HG02642 (cell line): ENCODE measurements at regions not wholly inside any gene's neighbourhood (a gene's known extent, or its start where the extent isn't known, plus 50 kb on each side); places are given as distances from the start of the nearest gene placed in this dataset.

Experiments used
- ATAC-seq: cut with Tn5 transposase; IDR thresholded peaks from one replicate; pipeline ENCODE4 v1.9.1; 2021; ENCODE audit warnings: mild to moderate bottlenecking; ENCODE audit not compliant: unreplicated experiment, poor library complexity

- no peak for ATAC-seq
Observed at GRCh38 chr6:22003287-22003686, 293.5 kb downstream of the PRL start.

GRCh38 chr6:22006795-22007194, 290.0 kb downstream of the PRL start:
- ATAC-seq = no peak

GRCh38 chr6:22007469-22007868, 289.4 kb downstream of the PRL start:
- ATAC-seq = no peak

- ATAC-seq = no peak
Observed at GRCh38 chr6:22008248-22008836, 288.5 kb downstream of the PRL start.

GRCh38 chr6:22010102-22010501, 286.7 kb downstream of the PRL start:
- no peak for ATAC-seq

GRCh38 chr6:22015216-22015615, 281.6 kb downstream of the PRL start:
- ATAC-seq = no peak

- ATAC-seq = no peak
Observed at GRCh38 chr6:22015944-22016343, 280.9 kb downstream of the PRL start.

- ATAC-seq = no peak
Observed at GRCh38 chr6:22017272-22017671, 279.6 kb downstream of the PRL start.

- ATAC-seq = no peak
Observed at GRCh38 chr6:22017766-22018165, 279.1 kb downstream of the PRL start.

GRCh38 chr6:22019857-22020256, 277.0 kb downstream of the PRL start:
- ATAC-seq = no peak

- no peak for ATAC-seq
Observed at GRCh38 chr6:22020299-22021003, 276.4 kb downstream of the PRL start.

GRCh38 chr6:22021966-22022365, 274.9 kb downstream of the PRL start:
- ATAC-seq = no peak

GRCh38 chr6:22023937-22024336, 272.9 kb downstream of the PRL start:
- ATAC-seq = no peak

- peak; percentile 45 for ATAC-seq
Observed at GRCh38 chr6:22024973-22025467, 271.8 kb downstream of the PRL start.

GRCh38 chr6:22025468-22026163, 271.2 kb downstream of the PRL start:
- ATAC-seq = peak; percentile 57

- no peak for ATAC-seq
Observed at GRCh38 chr6:22026164-22026678, 270.6 kb downstream of the PRL start.

- ATAC-seq = no peak
Observed at GRCh38 chr6:22027040-22027725, 269.7 kb downstream of the PRL start.

- ATAC-seq = no peak
Observed at GRCh38 chr6:22028403-22029090, 268.3 kb downstream of the PRL start.

- no peak for ATAC-seq
Observed at GRCh38 chr6:22029171-22029570, 267.7 kb downstream of the PRL start.
